ENCODE measurements at regions not wholly inside any gene's neighbourhood (a gene's known extent, or its start where the extent isn't known, plus 50 kb on each side); places are given as distances from the start of the nearest gene placed in this dataset.

DNA sequence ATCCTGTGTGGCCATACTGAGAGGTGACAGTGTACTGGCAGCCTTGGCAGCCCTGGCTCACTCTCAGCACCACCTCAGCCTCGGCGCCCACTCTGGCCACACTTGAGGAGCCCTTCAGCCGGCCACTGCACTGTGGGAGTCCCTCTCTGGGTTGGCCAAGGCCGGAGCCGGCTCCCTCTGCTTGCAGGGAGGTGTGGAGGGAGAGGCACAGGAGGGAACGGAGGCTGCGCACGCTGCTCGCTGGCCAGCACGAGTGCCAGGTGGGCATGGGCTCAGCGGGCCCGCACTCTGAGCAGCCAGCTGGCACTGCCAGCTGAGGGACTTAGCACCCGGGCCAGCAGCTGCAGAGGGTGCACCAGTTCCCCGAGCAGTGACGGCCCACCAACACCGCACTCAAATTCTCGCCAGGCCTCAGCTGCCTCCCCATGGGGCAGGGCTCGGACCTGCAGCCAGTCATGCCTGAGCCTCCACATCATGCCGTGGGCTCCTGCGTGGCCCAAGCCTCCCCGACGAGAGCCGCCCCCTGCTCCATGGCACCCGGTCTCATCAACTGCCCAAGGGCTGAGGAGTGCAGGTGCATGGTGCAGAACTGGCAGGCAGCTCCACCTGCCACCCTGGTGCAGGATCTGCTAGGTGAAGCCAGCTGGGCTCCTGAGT is 184.4 kb upstream of the TOX3 start:
- H3K9me3 Mint-ChIP-seq, result peaks cover 42% of the 10 kb centered on the region
- ATAC-seq (no peak), DNase-seq (ENCODE audit: low spot score) (no peak)
- CTCF ChIA-PET, result no interaction called here
- peaks cover 4% of the 10 kb centered on the region; the same call in 1 of the 2 replicates for H3K27me3 Mint-ChIP-seq (ENCODE audit: low read depth)
- H3K36me3 Mint-ChIP-seq, result peaks cover 43% of the 10 kb centered on the region
- POLR2A ChIA-PET, result no interaction called here
- TF ChIP-seq GABPB1 (CRISPR knock-in tag; IDR thresholded peaks at IDR 0.05), result no peak
- no peak overlapping the region for H3K4me3 Mint-ChIP-seq
- peaks cover 7% of the 10 kb centered on the region for H3K4me1 Mint-ChIP-seq
- H3K27ac Mint-ChIP-seq, result no peak overlapping the region

DNA sequence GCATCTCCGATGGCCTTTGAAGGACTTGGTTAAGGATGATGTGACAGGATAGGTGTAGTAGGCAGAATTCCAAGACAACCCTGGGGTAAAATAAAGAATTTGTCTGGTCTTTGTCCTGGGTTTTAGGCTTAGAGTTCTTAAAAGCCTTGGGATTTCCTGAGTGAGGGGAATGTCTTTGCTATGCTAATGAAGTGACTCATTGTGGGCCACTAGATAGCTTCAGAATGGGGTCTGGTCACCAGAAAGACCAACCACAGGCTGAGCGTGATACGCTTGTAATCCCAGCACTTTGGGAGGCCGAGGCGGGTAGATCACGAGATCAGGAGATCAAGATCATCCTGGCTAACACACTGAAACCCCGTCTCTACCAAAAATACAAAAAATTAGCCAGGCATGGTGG is 182.8 kb upstream of the TOX3 start:
- ChIA-PET CTCF (no interaction called here), POLR2A (no interaction called here)
- peaks cover 4% of the 10 kb centered on the region; the same call in 1 of the 2 replicates for H3K27me3 Mint-ChIP-seq (ENCODE audit: low read depth)
- H3K9me3 Mint-ChIP-seq, result peaks cover 42% of the 10 kb centered on the region
- no peak overlapping the region for H3K4me3 Mint-ChIP-seq
- H3K4me1 Mint-ChIP-seq, result peaks cover 7% of the 10 kb centered on the region
- ATAC-seq, result peak; percentile 74
- no peak overlapping the region for H3K27ac Mint-ChIP-seq
- peaks cover 43% of the 10 kb centered on the region for H3K36me3 Mint-ChIP-seq
- no peak for DNase-seq (ENCODE audit: low spot score)
- TF ChIP-seq SMAD3 (CRISPR knock-in tag; IDR thresholded peaks at IDR 0.05; ENCODE audit: borderline replicate concordance) (no peak), PRRX2 (CRISPR knock-in tag; IDR thresholded peaks at IDR 0.05) (no peak), KAT7 (CRISPR knock-in tag; IDR thresholded peaks at IDR 0.05; ENCODE audit: borderline replicate concordance) (no peak), ZNF219 (CRISPR knock-in tag; IDR thresholded peaks at IDR 0.05; ENCODE audit: borderline replicate concordance) (no peak), FOXP1 (CRISPR knock-in tag; IDR thresholded peaks at IDR 0.05; ENCODE audit: borderline replicate concordance) (no peak), RORB (CRISPR knock-in tag; IDR thresholded peaks at IDR 0.05) (no peak), GTF2I (CRISPR knock-in tag; conservative IDR thresholded peaks at IDR 0.05) (no peak), MXD4 (CRISPR knock-in tag; IDR thresholded peaks at IDR 0.05; ENCODE audit: borderline replicate concordance) (no peak), JUN (CRISPR knock-in tag; IDR thresholded peaks at IDR 0.05) (no peak), ZNF671 (CRISPR knock-in tag; IDR thresholded peaks at IDR 0.05) (no peak), IRF2 (CRISPR knock-in tag; IDR thresholded peaks at IDR 0.05; ENCODE audit: borderline replicate concordance, low read depth) (no peak)
- TF ChIP-seq, protein P1, sequence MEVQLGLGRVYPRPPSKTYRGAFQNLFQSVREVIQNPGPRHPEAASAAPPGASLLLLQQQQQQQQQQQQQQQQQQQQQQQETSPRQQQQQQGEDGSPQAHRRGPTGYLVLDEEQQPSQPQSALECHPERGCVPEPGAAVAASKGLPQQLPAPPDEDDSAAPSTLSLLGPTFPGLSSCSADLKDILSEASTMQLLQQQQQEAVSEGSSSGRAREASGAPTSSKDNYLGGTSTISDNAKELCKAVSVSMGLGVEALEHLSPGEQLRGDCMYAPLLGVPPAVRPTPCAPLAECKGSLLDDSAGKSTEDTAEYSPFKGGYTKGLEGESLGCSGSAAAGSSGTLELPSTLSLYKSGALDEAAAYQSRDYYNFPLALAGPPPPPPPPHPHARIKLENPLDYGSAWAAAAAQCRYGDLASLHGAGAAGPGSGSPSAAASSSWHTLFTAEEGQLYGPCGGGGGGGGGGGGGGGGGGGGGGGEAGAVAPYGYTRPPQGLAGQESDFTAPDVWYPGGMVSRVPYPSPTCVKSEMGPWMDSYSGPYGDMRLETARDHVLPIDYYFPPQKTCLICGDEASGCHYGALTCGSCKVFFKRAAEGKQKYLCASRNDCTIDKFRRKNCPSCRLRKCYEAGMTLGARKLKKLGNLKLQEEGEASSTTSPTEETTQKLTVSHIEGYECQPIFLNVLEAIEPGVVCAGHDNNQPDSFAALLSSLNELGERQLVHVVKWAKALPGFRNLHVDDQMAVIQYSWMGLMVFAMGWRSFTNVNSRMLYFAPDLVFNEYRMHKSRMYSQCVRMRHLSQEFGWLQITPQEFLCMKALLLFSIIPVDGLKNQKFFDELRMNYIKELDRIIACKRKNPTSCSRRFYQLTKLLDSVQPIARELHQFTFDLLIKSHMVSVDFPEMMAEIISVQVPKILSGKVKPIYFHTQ (CRISPR knock-in tag; IDR thresholded peaks at IDR 0.05), result no peak
- TF ChIP-seq, protein P2, sequence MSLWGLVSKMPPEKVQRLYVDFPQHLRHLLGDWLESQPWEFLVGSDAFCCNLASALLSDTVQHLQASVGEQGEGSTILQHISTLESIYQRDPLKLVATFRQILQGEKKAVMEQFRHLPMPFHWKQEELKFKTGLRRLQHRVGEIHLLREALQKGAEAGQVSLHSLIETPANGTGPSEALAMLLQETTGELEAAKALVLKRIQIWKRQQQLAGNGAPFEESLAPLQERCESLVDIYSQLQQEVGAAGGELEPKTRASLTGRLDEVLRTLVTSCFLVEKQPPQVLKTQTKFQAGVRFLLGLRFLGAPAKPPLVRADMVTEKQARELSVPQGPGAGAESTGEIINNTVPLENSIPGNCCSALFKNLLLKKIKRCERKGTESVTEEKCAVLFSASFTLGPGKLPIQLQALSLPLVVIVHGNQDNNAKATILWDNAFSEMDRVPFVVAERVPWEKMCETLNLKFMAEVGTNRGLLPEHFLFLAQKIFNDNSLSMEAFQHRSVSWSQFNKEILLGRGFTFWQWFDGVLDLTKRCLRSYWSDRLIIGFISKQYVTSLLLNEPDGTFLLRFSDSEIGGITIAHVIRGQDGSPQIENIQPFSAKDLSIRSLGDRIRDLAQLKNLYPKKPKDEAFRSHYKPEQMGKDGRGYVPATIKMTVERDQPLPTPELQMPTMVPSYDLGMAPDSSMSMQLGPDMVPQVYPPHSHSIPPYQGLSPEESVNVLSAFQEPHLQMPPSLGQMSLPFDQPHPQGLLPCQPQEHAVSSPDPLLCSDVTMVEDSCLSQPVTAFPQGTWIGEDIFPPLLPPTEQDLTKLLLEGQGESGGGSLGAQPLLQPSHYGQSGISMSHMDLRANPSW (CRISPR knock-in tag; conservative IDR thresholded peaks at IDR 0.05; ENCODE audit: low read depth), result no peak
- TF ChIP-seq, protein P3, sequence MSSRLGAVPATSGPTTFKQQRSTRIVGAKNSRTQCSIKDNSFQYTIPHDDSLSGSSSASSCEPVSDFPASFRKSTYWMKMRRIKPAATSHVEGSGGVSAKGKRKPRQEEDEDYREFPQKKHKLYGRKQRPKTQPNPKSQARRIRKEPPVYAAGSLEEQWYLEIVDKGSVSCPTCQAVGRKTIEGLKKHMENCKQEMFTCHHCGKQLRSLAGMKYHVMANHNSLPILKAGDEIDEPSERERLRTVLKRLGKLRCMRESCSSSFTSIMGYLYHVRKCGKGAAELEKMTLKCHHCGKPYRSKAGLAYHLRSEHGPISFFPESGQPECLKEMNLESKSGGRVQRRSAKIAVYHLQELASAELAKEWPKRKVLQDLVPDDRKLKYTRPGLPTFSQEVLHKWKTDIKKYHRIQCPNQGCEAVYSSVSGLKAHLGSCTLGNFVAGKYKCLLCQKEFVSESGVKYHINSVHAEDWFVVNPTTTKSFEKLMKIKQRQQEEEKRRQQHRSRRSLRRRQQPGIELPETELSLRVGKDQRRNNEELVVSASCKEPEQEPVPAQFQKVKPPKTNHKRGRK (CRISPR knock-in tag; IDR thresholded peaks at IDR 0.05; ENCODE audit: borderline replicate concordance), result no peak
- TF ChIP-seq, protein P4, sequence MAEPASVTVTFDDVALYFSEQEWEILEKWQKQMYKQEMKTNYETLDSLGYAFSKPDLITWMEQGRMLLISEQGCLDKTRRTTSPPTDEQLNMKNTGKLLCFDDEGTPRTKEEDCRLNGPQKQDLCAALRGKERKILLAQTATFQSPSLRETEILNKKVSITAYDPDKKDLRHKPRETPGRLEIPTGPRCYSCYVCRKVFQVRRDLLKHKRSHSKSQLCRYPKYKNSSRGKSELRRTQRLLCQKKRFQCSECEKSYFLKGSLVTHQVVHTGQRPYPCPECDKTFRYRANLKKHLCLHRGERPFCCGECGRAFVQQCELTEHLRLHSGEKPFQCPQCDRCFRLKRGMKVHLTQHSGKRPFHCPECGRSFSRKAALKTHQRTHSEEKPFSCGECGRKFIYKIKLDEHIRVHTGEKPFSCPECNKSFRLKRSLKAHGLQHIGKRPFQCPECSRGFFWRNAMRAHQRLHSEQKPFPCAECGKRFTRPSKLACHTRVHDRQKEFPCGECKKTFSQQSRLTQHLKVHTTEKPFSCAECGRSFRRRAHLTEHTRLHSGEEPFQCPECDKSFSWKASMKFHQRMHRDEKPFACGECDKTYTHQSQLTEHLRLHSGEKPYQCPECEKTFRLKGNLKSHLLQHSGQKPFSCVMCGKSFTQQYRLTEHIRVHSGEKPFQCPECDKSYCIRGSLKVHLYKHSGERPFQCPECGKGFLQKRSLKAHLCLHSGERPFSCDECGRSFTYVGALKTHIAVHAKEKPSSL (CRISPR knock-in tag; conservative IDR thresholded peaks at IDR 0.05), result no peak
- TF ChIP-seq, protein P5, sequence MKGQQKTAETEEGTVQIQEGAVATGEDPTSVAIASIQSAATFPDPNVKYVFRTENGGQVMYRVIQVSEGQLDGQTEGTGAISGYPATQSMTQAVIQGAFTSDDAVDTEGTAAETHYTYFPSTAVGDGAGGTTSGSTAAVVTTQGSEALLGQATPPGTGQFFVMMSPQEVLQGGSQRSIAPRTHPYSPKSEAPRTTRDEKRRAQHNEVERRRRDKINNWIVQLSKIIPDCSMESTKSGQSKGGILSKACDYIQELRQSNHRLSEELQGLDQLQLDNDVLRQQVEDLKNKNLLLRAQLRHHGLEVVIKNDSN (CRISPR knock-in tag; IDR thresholded peaks at IDR 0.05), result no peak
- TF ChIP-seq, protein P6, sequence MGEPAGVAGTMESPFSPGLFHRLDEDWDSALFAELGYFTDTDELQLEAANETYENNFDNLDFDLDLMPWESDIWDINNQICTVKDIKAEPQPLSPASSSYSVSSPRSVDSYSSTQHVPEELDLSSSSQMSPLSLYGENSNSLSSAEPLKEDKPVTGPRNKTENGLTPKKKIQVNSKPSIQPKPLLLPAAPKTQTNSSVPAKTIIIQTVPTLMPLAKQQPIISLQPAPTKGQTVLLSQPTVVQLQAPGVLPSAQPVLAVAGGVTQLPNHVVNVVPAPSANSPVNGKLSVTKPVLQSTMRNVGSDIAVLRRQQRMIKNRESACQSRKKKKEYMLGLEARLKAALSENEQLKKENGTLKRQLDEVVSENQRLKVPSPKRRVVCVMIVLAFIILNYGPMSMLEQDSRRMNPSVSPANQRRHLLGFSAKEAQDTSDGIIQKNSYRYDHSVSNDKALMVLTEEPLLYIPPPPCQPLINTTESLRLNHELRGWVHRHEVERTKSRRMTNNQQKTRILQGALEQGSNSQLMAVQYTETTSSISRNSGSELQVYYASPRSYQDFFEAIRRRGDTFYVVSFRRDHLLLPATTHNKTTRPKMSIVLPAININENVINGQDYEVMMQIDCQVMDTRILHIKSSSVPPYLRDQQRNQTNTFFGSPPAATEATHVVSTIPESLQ (CRISPR knock-in tag; IDR thresholded peaks at IDR 0.05), result no peak
- TF ChIP-seq, protein P7, sequence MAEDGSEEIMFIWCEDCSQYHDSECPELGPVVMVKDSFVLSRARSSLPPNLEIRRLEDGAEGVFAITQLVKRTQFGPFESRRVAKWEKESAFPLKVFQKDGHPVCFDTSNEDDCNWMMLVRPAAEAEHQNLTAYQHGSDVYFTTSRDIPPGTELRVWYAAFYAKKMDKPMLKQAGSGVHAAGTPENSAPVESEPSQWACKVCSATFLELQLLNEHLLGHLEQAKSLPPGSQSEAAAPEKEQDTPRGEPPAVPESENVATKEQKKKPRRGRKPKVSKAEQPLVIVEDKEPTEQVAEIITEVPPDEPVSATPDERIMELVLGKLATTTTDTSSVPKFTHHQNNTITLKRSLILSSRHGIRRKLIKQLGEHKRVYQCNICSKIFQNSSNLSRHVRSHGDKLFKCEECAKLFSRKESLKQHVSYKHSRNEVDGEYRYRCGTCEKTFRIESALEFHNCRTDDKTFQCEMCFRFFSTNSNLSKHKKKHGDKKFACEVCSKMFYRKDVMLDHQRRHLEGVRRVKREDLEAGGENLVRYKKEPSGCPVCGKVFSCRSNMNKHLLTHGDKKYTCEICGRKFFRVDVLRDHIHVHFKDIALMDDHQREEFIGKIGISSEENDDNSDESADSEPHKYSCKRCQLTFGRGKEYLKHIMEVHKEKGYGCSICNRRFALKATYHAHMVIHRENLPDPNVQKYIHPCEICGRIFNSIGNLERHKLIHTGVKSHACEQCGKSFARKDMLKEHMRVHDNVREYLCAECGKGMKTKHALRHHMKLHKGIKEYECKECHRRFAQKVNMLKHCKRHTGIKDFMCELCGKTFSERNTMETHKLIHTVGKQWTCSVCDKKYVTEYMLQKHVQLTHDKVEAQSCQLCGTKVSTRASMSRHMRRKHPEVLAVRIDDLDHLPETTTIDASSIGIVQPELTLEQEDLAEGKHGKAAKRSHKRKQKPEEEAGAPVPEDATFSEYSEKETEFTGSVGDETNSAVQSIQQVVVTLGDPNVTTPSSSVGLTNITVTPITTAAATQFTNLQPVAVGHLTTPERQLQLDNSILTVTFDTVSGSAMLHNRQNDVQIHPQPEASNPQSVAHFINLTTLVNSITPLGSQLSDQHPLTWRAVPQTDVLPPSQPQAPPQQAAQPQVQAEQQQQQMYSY (CRISPR knock-in tag; IDR thresholded peaks at IDR 0.05), result no peak

Measured in WTC11 (cell line).